ENCODE measurements at regions not wholly inside any gene's neighbourhood (a gene's known extent, or its start where the extent isn't known, plus 50 kb on each side); places are given as distances from the start of the nearest gene placed in this dataset.

GRCh38 chr2:107027205-107027604 lies 141.2 kb upstream of the ST6GAL2 start:
- no peak for DNase-seq

DNA sequence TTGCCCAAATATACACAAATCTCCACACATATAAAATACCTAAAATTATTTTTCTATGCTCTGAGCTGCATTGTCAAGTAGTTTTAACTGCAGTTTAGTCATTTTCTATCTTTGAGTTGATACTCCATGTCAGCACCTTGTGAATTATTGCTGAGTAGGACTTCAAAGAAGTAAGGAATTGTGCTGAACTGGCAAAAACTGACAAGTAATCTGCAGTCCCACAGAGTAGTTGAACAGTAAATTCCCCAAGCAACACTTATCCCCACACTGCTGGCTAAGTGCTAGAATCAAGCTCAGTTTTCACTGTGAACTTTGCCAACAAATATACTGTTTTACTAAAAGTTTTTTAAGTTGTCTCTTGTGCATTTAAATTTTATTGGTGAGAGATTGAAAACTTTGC lies 141.8 kb upstream of the ST6GAL2 start:
- DNase-seq, result no peak

DNA sequence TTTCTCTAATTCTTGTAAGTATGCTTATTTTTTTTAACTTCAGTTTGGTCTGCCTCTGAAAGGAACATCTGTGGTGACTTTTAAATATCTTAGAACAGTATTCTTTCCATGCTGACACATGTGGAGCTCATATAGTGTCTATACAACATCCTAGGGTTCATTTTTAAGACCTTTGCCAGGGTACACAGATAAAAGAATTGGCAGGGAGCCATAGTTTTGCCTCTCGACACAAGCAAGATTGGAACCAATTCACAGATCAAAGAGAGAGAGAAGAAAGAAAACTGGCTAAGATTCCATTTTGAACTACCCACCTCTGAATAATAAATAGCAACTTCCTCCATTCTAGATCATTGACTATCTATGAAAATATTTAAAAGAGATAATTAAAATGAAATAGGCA lies 142.7 kb upstream of the ST6GAL2 start:
- no peak for DNase-seq

- no peak for DNase-seq
Observed at GRCh38 chr2:107036293-107036692, 150.3 kb upstream of the ST6GAL2 start.

GRCh38 chr2:107062173-107062572 lies 176.2 kb upstream of the ST6GAL2 start:
- DNase-seq, result no peak

DNA sequence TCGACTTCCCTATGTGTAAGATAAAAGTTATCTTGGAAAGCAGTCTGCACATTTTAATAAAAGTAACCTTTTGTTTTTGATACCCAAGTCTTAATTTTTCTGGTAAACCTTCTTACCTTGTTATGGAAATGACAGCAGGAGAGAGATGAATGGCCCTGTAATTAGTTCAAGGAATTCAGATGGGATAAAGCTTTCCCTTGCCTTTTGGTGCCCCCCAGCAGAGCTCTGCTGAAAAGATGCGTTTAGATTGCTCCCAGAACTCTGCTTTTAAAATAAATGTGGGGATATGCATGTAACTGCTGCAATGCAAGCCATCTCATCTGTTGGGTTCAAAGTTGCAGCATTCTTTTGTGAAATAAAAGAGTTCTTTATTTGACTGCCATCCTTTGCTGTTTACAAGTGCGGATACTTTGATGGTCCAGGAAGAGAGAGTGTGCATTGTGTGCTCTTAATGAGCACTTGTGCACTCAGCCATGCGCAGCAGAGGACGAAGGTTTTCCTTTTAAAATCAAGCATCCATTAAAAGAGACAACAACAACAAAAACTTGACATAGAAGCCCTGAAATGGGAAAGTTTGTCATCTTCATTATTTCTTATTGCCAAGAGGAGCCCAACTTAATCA lies 176.7 kb upstream of the ST6GAL2 start:
- DNase-seq, result no peak

DNA sequence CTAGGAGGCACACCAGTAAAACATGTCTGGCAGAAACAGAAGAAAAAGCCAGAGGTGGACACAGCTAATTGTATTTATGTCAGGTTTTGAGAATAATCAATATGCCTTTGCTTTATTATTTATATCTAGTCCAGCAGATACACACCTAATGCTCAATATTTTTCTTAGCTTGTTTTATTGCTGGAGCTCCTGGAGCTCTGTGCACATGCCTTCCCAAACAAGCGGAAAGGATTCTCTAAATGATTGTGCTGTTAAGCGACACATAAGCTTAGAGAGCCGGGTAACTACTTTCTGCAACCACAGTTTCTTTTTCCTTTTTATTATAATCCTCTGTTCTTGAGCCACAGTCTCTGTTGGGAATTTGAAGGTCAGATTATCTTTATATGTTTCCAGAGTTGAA lies 177.3 kb upstream of the ST6GAL2 start:
- DNase-seq, result no peak

- no peak for DNase-seq
Observed at GRCh38 chr2:107064750-107065149, 178.8 kb upstream of the ST6GAL2 start.

GRCh38 chr2:107068069-107068916 lies 182.3 kb upstream of the ST6GAL2 start:
- no peak for DNase-seq

DNA sequence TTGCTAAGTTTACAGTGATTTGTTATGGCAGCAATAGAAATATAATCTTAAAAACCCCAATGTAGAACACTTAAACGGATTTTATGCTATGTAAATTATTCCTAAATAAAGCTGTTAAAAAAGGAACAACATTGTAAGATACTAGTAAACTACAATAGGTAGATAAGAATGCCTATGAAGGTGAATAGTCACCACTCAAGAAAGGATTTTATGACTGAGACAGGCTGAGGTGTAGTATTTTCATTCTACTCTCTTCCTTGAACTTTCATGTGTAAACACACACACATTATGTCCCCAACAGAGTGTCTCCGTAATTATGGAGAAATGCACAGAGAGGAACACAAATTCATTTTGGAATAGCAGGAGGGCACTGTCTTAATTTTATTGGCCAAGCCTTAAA lies 183.9 kb upstream of the ST6GAL2 start:
- DNase-seq, result no peak

- no peak for DNase-seq
Observed at GRCh38 chr2:107072150-107072940, 186.4 kb upstream of the ST6GAL2 start.

DNA sequence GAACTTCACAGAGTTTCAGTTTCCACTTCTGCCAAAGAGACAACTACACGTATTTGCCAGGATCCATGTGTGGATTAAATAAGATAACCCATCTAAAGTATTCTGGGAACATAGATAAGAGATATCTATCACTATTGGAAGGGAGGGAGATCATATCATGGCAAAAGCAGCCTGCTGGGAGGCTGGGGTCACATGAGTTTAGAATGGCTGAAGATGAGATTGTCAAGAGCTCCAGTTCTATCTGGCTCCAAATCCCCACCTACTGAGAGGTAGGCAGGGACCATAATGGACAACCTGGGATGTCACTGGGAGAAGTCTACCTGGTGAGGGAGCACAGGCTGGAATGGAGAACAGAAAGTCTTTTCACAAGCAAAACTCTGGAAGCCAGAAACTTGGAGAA lies 192.6 kb upstream of the ST6GAL2 start:
- no peak for DNase-seq

DNA sequence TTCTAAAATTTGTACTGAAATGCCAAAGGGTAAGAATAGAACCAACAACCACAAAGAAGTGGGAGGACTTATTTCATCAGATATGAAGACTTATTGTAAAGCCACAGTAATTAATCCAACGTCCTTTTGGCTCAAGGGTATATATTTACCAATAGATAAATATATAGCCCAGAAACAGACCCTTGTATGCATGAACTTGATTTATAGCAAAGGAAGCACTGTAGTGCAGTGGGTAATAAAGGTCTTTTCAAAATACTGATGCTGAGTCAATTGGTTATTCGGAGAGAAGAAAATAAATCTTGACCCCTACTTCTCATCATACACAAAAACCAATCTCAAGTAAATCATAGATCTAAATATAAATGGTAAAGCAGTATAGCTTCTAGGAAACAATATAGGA lies 200.5 kb upstream of the ST6GAL2 start:
- DNase-seq, result no peak

GRCh38 chr2:107088156-107088555 lies 202.2 kb upstream of the ST6GAL2 start:
- DNase-seq, result no peak

GRCh38 chr2:107091163-107091864 lies 205.3 kb upstream of the ST6GAL2 start:
- no peak for DNase-seq

DNA sequence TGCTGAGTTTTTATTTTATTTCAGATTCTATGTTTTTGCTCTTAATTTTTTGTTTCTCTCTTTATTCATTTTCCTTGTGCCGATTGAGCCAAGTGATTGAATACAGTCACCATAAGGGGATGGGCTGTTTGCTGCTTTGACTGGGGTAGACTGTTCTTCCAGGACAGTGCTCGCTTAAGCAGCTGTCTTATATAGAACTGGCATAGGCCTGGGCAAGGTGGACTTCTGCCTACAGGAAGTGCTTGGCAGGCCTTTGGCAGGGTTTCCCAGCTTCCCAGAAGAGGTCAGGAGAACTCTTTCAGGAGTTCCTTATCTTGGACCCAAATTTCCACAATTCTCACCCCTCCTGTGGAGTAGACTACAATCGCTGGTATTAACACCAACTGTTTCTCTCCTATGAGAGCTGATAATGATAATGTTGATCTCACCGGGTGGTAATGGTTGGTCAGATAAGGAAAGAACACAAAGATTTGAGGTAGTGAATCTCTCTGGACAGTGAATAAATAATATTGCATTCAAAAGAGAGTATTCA lies 207.5 kb upstream of the ST6GAL2 start:
- no peak for DNase-seq

DNA sequence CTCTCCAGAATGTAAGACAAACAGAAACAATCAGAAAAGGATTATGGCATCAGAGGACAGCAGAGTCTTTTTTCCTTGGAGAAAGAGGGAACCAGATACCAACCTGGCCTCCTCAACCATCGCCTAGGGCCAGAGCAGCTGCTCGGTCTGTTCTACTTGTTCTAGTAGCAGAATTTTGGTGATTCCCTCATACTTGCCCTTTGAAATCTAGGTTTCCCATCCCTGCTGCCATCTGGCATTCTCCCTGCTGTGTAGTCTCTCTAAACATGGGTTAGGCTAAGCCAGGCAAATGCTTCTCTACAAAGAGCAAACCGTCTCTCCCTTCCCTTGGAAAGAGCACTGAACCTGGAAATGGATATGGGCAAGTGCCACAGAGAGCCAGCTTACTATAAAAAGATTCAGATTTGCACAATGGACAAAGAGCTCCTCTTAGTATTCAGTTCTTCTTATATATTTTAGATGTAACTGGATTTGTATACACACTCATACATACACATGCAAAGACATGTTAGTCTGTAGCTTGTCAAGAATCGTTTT lies 208.6 kb upstream of the ST6GAL2 start:
- no peak for DNase-seq

DNA sequence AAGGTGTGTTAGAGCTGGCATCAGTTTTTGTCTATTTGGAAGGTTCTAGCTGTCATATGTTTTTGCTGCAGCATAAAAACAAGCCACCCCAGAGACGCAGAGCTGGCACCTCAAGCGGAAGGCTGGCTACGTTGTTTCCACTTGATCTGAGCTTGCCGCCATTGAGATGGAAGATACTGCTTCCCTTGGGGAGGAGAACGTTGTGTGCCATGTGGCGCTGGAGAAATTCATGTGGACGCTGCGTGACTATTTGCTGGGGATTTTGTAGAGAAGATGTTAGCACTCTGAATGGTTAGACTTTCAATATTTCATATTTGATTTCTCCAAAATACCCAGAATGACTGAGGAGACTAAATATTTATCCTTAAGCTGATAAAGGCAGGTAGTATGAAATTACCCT lies 216.2 kb upstream of the ST6GAL2 start:
- DNase-seq, result no peak

- no peak for DNase-seq
Observed at GRCh38 chr2:107107351-107107750, 221.4 kb upstream of the ST6GAL2 start.

DNA sequence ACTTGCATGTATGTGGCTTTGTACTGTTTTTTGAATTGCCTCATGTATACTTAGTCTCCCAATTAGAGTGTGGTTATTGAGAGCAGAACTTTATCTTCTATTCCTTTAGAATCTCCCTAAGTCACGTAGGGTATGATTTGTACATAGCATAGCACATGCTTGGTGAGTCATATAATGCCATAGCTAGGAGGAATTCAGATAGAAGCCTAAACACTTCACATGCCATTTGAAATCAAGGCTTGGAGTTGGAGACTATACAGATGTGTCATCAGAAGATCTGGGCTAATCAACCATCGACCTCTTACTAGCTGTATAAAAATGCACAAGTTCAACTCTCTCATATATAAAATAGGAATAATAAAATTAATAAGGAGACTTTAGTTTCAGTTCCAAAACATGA lies 222.6 kb upstream of the ST6GAL2 start:
- DNase-seq, result no peak

GRCh38 chr2:107111623-107112022 lies 225.7 kb upstream of the ST6GAL2 start:
- DNase-seq, result no peak

- DNase-seq, result no peak
Observed at GRCh38 chr2:107112561-107112960, 226.6 kb upstream of the ST6GAL2 start.

- DNase-seq, result no peak
Observed at GRCh38 chr2:107128381-107128780, 242.4 kb upstream of the ST6GAL2 start.

Measured in NCI-H1417 treated with DMSO at 0.1 percent for 48 hours (cell line).